Neural crest cell (in vitro differentiated cells): ENCODE measurements at regions not wholly inside any gene's neighbourhood (a gene's known extent, or its start where the extent isn't known, plus 50 kb on each side); places are given as distances from the start of the nearest gene placed in this dataset.

Experiments
- DNase-seq: peaks from one replicate; pipeline ENCODE4 v3.0.0; 2021; ENCODE audit warnings: low read depth, mixed read lengths, low spot score
- H3K27ac Mint-ChIP-seq: one replicate; pipeline ENCODE4 v1.8.0; 2021; ENCODE audit warnings: mild to moderate bottlenecking, mixed read lengths; ENCODE audit not compliant: unreplicated experiment
- H3K27me3 Mint-ChIP-seq: 2 replicates; pipeline ENCODE4 v1.8.0; 2021; ENCODE audit warnings: low read depth, mild to moderate bottlenecking, mixed read lengths
- H3K36me3 Mint-ChIP-seq: 2 replicates; pipeline ENCODE4 v1.8.0; 2021; ENCODE audit warnings: low read depth, mild to moderate bottlenecking, mixed read lengths
- H3K4me1 Mint-ChIP-seq: 2 replicates; pipeline ENCODE4 v1.8.0; 2021; ENCODE audit warnings: mixed read lengths
- H3K4me3 Mint-ChIP-seq: one replicate; pipeline ENCODE4 v1.8.0; 2021; ENCODE audit warnings: mild to moderate bottlenecking, mixed read lengths
- H3K9me3 Mint-ChIP-seq: 2 replicates; pipeline ENCODE4 v1.8.0; 2021; ENCODE audit warnings: mixed read lengths
- TF ChIP-seq, protein P1 (sequence below): fragments of 200-600 bp; sonication (generic); conservative IDR thresholded peaks from 2 replicates; pipeline ENCODE4 v1.5.0; 2021; ENCODE audit warnings: antibody characterized with exemption, mild to moderate bottlenecking

DNA sequence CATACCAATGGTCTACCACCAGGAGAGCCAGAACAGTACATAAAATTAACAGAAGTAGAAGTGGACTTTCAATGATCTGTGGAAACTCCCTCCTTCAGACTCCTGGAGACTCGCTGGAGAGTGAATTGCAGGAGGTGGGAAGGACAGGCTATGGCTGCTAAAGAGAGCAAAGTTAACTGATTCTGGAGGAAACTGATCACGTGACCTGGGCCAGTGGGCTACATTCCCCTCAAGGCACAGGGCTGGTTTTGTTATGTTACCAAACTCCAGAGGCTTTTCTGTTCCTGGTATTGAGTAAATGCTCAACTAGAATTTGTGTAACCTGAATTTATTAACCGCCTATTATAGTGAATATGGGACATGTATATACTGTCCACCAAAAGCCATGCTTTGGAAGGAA lies 372.6 kb downstream of the MTRR start:
- no peaks in the 10 kb centered on the region for H3K27me3 Mint-ChIP-seq
- no peaks in the 10 kb centered on the region for H3K9me3 Mint-ChIP-seq
- TF ChIP-seq, protein P1, sequence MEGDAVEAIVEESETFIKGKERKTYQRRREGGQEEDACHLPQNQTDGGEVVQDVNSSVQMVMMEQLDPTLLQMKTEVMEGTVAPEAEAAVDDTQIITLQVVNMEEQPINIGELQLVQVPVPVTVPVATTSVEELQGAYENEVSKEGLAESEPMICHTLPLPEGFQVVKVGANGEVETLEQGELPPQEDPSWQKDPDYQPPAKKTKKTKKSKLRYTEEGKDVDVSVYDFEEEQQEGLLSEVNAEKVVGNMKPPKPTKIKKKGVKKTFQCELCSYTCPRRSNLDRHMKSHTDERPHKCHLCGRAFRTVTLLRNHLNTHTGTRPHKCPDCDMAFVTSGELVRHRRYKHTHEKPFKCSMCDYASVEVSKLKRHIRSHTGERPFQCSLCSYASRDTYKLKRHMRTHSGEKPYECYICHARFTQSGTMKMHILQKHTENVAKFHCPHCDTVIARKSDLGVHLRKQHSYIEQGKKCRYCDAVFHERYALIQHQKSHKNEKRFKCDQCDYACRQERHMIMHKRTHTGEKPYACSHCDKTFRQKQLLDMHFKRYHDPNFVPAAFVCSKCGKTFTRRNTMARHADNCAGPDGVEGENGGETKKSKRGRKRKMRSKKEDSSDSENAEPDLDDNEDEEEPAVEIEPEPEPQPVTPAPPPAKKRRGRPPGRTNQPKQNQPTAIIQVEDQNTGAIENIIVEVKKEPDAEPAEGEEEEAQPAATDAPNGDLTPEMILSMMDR: no peak
- peaks cover 16% of the 10 kb centered on the region for H3K4me1 Mint-ChIP-seq
- no peak overlapping the region for H3K4me3 Mint-ChIP-seq
- H3K27ac Mint-ChIP-seq: no peak overlapping the region
- H3K36me3 Mint-ChIP-seq: no peaks in the 10 kb centered on the region
- no peak for DNase-seq

GRCh38 chr5:8247049-8247899 lies 378.3 kb downstream of the MTRR start:
- Mint-ChIP-seq H3K27ac (peak overlapping the region; percentile 72), H3K27me3 (no peaks in the 10 kb centered on the region), H3K4me1 (peaks cover 22% of the 10 kb centered on the region), H3K9me3 (no peaks in the 10 kb centered on the region), H3K36me3 (no peaks in the 10 kb centered on the region), H3K4me3 (peak overlapping the region; percentile 8)
- DNase-seq: no peak
- TF ChIP-seq, protein P1: peak; percentile 45

- Mint-ChIP-seq H3K4me1 (no peaks in the 10 kb centered on the region), H3K27me3 (no peaks in the 10 kb centered on the region), H3K36me3 (no peaks in the 10 kb centered on the region), H3K9me3 (no peaks in the 10 kb centered on the region), H3K27ac (no peak overlapping the region), H3K4me3 (no peak overlapping the region)
- DNase-seq: no peak
- TF ChIP-seq, protein P1: no peak
Measured at GRCh38 chr5:8253376-8253775, 384.4 kb downstream of the MTRR start.

DNA sequence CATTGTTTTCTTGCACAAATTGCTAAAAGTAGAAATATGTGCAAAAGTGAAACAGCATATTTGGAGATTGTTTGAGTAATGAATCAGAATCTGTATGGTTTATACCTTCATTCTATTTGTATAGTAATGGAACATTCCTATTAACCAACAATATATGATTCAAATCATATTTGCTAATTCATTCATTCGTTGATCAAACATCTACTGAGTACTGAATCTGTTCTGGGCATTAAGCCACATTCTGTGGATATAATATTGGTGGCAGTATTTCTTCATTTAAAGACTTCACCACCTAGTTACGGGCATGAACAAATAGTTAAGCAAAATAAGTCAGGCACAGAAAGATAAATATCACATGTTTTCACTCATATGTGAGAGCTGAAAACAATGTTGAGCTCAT lies 385.7 kb downstream of the MTRR start:
- Mint-ChIP-seq H3K27me3 (no peaks in the 10 kb centered on the region), H3K4me1 (no peaks in the 10 kb centered on the region), H3K9me3 (no peaks in the 10 kb centered on the region), H3K36me3 (no peaks in the 10 kb centered on the region), H3K27ac (no peak overlapping the region), H3K4me3 (no peak overlapping the region)
- TF ChIP-seq, protein P1: no peak
- DNase-seq: no peak

- no peaks in the 10 kb centered on the region for H3K27me3 Mint-ChIP-seq
- H3K27ac Mint-ChIP-seq: no peak overlapping the region
- TF ChIP-seq, protein P1: no peak
- no peaks in the 10 kb centered on the region for H3K4me1 Mint-ChIP-seq
- H3K9me3 Mint-ChIP-seq: no peaks in the 10 kb centered on the region
- DNase-seq: no peak
- no peaks in the 10 kb centered on the region for H3K36me3 Mint-ChIP-seq
- no peak overlapping the region for H3K4me3 Mint-ChIP-seq
Measured at GRCh38 chr5:8258801-8259200, 389.9 kb downstream of the MTRR start.
